ENCODE measurements at regions not wholly inside any gene's neighbourhood (a gene's known extent, or its start where the extent isn't known, plus 50 kb on each side); places are given as distances from the start of the nearest gene placed in this dataset.

GRCh38 chr11:32161293-32161692 lies 70.4 kb downstream of the RCN1 start:
- TF ChIP-seq ZNF274 (IDR thresholded peaks at IDR 0.05; ENCODE audit: low read depth, low read length) = no peak
- H3K4me3 ChIP-seq (ENCODE audit: low read length) = no peak overlapping the region

- no peak for TF ChIP-seq ZNF274 (IDR thresholded peaks at IDR 0.05; ENCODE audit: low read depth, low read length)
- H3K4me3 ChIP-seq (ENCODE audit: low read length) = no peak overlapping the region
Observed at GRCh38 chr11:32162351-32162750, 71.5 kb downstream of the RCN1 start.

- no peak overlapping the region for H3K4me3 ChIP-seq (ENCODE audit: low read length)
- no peak for TF ChIP-seq ZNF274 (IDR thresholded peaks at IDR 0.05; ENCODE audit: low read depth, low read length)
Observed at GRCh38 chr11:32162906-32163305, 72.0 kb downstream of the RCN1 start.

- TF ChIP-seq ZNF274 (IDR thresholded peaks at IDR 0.05; ENCODE audit: low read depth, low read length) = no peak
- no peak overlapping the region for H3K4me3 ChIP-seq (ENCODE audit: low read length)
Observed at GRCh38 chr11:32163557-32163956, 72.7 kb downstream of the RCN1 start.

- H3K4me3 ChIP-seq (ENCODE audit: low read length) = no peak overlapping the region
- no peak for TF ChIP-seq ZNF274 (IDR thresholded peaks at IDR 0.05; ENCODE audit: low read depth, low read length)
Observed at GRCh38 chr11:32164836-32165235, 74.0 kb downstream of the RCN1 start.

- H3K4me3 ChIP-seq (ENCODE audit: low read length) = no peak overlapping the region
- TF ChIP-seq ZNF274 (IDR thresholded peaks at IDR 0.05; ENCODE audit: low read depth, low read length) = no peak
Observed at GRCh38 chr11:32168924-32169323, 78.0 kb downstream of the RCN1 start.

GRCh38 chr11:32171445-32171844 lies 80.6 kb downstream of the RCN1 start:
- TF ChIP-seq ZNF274 (IDR thresholded peaks at IDR 0.05; ENCODE audit: low read depth, low read length) = no peak
- H3K4me3 ChIP-seq (ENCODE audit: low read length) = no peak overlapping the region

- no peak for TF ChIP-seq ZNF274 (IDR thresholded peaks at IDR 0.05; ENCODE audit: low read depth, low read length)
- no peak overlapping the region for H3K4me3 ChIP-seq (ENCODE audit: low read length)
Observed at GRCh38 chr11:32172041-32172847, 81.4 kb downstream of the RCN1 start.

GRCh38 chr11:32172848-32173834 lies 82.3 kb downstream of the RCN1 start:
- H3K4me3 ChIP-seq (ENCODE audit: low read length) = no peak overlapping the region
- no peak for TF ChIP-seq ZNF274 (IDR thresholded peaks at IDR 0.05; ENCODE audit: low read depth, low read length)

- no peak overlapping the region for H3K4me3 ChIP-seq (ENCODE audit: low read length)
- no peak for TF ChIP-seq ZNF274 (IDR thresholded peaks at IDR 0.05; ENCODE audit: low read depth, low read length)
Observed at GRCh38 chr11:32173977-32174376, 83.1 kb downstream of the RCN1 start.

- TF ChIP-seq ZNF274 (IDR thresholded peaks at IDR 0.05; ENCODE audit: low read depth, low read length) = no peak
Observed at GRCh38 chr11:32176223-32176934, 85.5 kb downstream of the RCN1 start.

GRCh38 chr11:32178692-32179091 lies 87.8 kb downstream of the RCN1 start:
- no peak for TF ChIP-seq ZNF274 (IDR thresholded peaks at IDR 0.05; ENCODE audit: low read depth, low read length)
- no peak overlapping the region for H3K4me3 ChIP-seq (ENCODE audit: low read length)

More at GRCh38 chr11:32176223-32176934, 85.5 kb downstream of the RCN1 start:
- H3K4me3 ChIP-seq (ENCODE audit: low read length) = no peak overlapping the region

GRCh38 chr11:32183512-32183911 lies 92.6 kb downstream of the RCN1 start:
- TF ChIP-seq ZNF274 (IDR thresholded peaks at IDR 0.05; ENCODE audit: low read depth, low read length) = no peak
- H3K4me3 ChIP-seq (ENCODE audit: low read length) = no peak overlapping the region

All from GM08714 (cell line).